ENCODE measurements at regions not wholly inside any gene's neighbourhood (a gene's known extent, or its start where the extent isn't known, plus 50 kb on each side); places are given as distances from the start of the nearest gene placed in this dataset.
"Not testable (repeated sequence)": the region's sequence is repeated elsewhere in the genome, so short reads cannot be mapped to it uniquely, and the experiment has no call there.

GRCh38 chr6:134642279-134642678 lies 307.6 kb downstream of the ALDH8A1 start:
- Mint-ChIP-seq H3K9me3 (no peaks in the 10 kb centered on the region), H3K4me1 (peaks cover 0 to 4% of the 10 kb centered on the region in 2 donors), H3K27me3 (ENCODE audit: low read depth in 3 of 3) (peaks cover 0 to 5% (median 0%) of the 10 kb centered on the region in 3 donors), H3K4me3 (no peak overlapping the region), H3K27ac (no peak overlapping the region), H3K36me3 (no peaks in the 10 kb centered on the region)
- no peak for DNase-seq

- Mint-ChIP-seq H3K36me3 (no peaks in the 10 kb centered on the region), H3K27me3 (ENCODE audit: low read depth in 3 of 3) (peaks cover 0 to 7% (median 0%) of the 10 kb centered on the region in 3 donors), H3K4me3 (no peak overlapping the region), H3K27ac (no peak overlapping the region), H3K9me3 (no peaks in the 10 kb centered on the region), H3K4me1 (peaks cover 0 to 4% of the 10 kb centered on the region in 2 donors)
- peak; percentile 62 to 70 (median 64) for DNase-seq
These were observed 308.9 kb downstream of the ALDH8A1 start for GRCh38 chr6:134640975-134641429.

DNA sequence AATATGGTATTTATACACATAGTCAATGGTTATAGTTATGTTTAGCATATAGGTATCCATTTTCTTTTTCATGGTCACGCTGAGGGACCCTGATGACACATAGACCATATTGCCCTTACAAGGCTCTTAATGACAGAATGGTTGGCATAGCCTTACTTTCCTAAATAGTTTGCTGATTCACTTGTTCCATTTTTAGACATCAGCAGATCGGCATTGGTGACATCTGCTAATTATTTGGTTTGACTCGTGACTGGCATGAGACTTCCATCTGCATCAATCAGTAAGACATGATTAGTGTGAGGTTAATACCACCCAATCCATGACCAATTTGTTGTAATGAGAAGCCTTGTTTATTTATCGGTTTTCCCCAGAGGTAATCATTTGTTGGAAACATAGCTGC lies 309.7 kb downstream of the ALDH8A1 start:
- DNase-seq = no peak
- Mint-ChIP-seq H3K36me3 (no peaks in the 10 kb centered on the region), H3K27ac (no peak overlapping the region), H3K27me3 (ENCODE audit: low read depth in 3 of 3) (peaks cover 0 to 7% (median 0%) of the 10 kb centered on the region in 3 donors), H3K9me3 (no peaks in the 10 kb centered on the region), H3K4me1 (peaks cover 0 to 4% of the 10 kb centered on the region in 2 donors), H3K4me3 (no peak overlapping the region)

DNA sequence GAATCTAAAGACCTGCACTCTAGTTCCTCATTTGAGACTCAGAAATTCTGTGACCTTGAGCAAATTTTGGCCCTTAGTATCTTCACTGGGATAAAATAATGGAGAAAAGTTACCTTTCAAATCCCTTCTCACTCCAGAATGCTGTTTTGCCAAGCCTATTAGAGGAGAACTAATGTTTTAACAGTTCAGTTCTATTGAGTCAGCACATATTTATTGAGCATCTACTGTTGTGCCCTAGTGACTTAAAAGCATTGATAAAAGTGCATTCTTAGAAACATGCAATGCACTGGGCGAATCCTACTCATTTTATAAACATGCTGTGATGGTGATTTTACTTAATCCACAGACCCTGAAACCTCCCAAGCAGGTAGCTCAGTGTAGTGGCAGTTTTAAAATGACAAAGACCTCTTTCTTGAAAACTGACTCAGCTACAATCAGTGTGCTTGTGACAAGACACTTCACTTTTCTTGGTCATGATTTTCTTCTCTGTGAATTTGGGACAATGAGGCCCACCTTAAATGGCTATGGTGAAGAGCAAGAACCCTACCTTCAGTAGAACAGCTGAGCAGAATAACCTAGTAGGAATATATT lies 312.0 kb downstream of the ALDH8A1 start:
- H3K9me3 Mint-ChIP-seq = no peaks in the 10 kb centered on the region
- no peaks in the 10 kb centered on the region for H3K36me3 Mint-ChIP-seq
- H3K27me3 Mint-ChIP-seq (ENCODE audit: low read depth in 3 of 3) = peaks cover 0 to 9% (median 4%) of the 10 kb centered on the region in 3 donors
- peaks cover 4 to 15% of the 10 kb centered on the region in 2 donors for H3K4me1 Mint-ChIP-seq
- H3K4me3 Mint-ChIP-seq = no peak overlapping the region
- DNase-seq = no peak
- no peak overlapping the region for H3K27ac Mint-ChIP-seq

GRCh38 chr6:134637282-134637681 lies 312.6 kb downstream of the ALDH8A1 start:
- no peak for DNase-seq
- H3K27me3 Mint-ChIP-seq (ENCODE audit: low read depth in 3 of 3) = peaks cover 0 to 9% (median 5%) of the 10 kb centered on the region in 3 donors
- H3K9me3 Mint-ChIP-seq = no peaks in the 10 kb centered on the region
- H3K36me3 Mint-ChIP-seq = no peaks in the 10 kb centered on the region
- H3K27ac Mint-ChIP-seq = no peak overlapping the region
- H3K4me3 Mint-ChIP-seq = no peak overlapping the region
- peaks cover 9 to 21% of the 10 kb centered on the region in 2 donors for H3K4me1 Mint-ChIP-seq

- Mint-ChIP-seq H3K4me1 (peaks cover 10 to 28% of the 10 kb centered on the region in 2 donors), H3K36me3 (no peaks in the 10 kb centered on the region), H3K4me3 (no peak overlapping the region), H3K27me3 (ENCODE audit: low read depth in 3 of 3) (peaks cover 0 to 5% (median 4%) of the 10 kb centered on the region in 3 donors), H3K27ac (peak overlapping the region in 1 of 6 donors; percentile 21), H3K9me3 (no peaks in the 10 kb centered on the region)
- DNase-seq = no peak
These were observed 313.6 kb downstream of the ALDH8A1 start for GRCh38 chr6:134636186-134636799.

DNA sequence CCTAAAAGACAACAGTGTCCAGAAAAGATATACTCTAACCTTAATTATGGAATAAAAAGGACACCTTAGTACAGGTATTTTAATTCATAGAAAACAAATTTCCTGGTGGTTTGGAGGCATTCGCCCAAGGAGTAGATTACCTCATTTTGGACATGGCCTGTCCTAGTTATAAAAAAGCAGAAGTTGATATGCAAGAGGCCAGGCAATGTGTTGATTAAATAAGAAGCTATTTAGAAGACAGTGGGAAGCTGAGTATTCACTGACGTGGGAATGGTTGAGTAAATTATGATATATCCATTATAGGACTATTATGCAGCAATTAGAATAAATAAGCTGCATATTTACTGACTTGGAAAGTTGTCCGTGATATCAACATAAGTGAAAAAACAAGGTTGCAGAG lies 314.9 kb downstream of the ALDH8A1 start:
- no peak for DNase-seq
- H3K9me3 Mint-ChIP-seq = no peaks in the 10 kb centered on the region
- H3K27me3 Mint-ChIP-seq (ENCODE audit: low read depth in 3 of 3) = peaks cover 3 to 5% (median 4%) of the 10 kb centered on the region in 3 donors
- H3K4me3 Mint-ChIP-seq = no peak overlapping the region
- H3K4me1 Mint-ChIP-seq = peaks cover 10 to 30% of the 10 kb centered on the region in 2 donors
- H3K27ac Mint-ChIP-seq = no peak overlapping the region
- no peaks in the 10 kb centered on the region for H3K36me3 Mint-ChIP-seq

DNA sequence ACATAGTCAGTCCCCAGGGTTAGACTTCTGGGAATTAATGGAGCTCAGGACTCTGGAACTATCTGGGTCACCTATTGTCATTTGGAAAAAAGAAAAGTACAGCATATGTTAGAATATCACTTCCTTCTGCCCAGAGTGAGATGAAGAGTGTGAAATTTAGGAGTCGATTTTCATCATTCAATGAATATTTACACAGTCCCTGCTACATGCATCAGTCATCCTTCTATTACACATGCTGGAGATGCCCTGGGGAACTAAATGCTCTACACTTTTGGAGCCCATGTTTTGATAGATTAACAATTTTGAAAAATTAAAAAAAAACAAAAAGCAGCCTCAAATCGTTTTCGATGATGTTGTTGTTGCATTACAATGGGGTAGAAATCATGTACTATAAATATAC lies 315.4 kb downstream of the ALDH8A1 start:
- Mint-ChIP-seq H3K9me3 (no peaks in the 10 kb centered on the region), H3K36me3 (no peaks in the 10 kb centered on the region), H3K27ac (no peak overlapping the region), H3K27me3 (ENCODE audit: low read depth in 3 of 3) (peaks cover 3 to 5% (median 4%) of the 10 kb centered on the region in 3 donors), H3K4me1 (peaks cover 10 to 30% of the 10 kb centered on the region in 2 donors), H3K4me3 (no peak overlapping the region)
- no peak for DNase-seq

DNA sequence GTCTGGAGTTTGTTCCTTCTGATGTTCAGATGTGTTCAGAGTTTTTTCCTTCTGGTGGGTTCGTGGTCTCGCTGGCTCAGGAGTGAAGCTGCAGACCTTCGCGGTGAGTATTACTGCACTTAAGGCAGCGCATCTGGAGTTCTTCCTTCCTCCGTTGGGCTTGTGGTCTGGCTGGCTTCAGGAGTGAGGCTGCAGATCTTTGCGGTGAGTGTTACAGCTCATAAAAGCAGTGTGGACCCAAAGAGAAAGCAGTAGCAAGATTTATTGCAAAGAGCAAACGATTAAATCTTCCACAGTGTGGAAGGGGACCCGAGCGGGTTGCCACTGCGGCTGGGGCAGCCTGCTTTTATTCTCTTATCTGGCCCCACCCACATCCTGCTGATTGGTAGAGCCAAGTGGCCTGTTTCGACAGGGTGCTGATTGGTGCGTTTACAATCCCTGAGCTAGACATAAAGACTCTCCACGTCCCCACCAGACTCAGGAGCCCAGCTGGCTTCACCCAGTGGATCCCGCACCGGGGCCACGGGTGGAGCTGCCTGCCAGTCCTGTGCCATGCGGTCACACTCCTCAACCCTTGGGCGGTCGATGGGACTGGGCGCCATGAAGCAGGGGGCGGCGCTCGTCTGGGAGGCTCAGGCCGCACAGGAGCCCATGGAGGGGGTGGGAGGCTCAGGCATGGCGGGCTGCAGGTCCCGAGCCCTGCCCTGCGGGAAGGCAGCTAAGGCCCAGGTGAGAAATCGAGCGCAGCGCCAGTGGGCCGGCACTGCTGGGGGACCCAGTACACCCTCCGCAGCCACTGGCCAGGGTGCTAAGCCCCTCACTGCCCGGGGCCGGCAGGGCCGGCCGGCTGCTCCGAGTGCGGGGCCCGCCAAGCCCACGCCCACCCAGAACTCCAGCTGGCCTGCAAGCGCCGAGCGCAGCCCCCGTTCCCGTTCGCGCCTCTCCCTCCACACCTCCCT lies 315.3 kb upstream of the SGK1 start:
- Mint-ChIP-seq H3K4me1 (peaks cover 10 to 30% of the 10 kb centered on the region in 2 donors), H3K4me3 (peak overlapping the region; percentile 77 to 83 (median 79)), H3K27ac (peak overlapping the region in 3 of 6 donors; percentile 7 to 46 (median 45))
- H3K9me3 Mint-ChIP-seq; H3K27me3 Mint-ChIP-seq (ENCODE audit: low read depth in 3 of 3); H3K36me3 Mint-ChIP-seq: not testable (repeated sequence)
- peak; percentile 21 to 28 (median 25) for DNase-seq

GRCh38 chr6:134632024-134632423 lies 314.1 kb upstream of the SGK1 start:
- Mint-ChIP-seq H3K27me3 (ENCODE audit: low read depth in 3 of 3) (peaks cover 3 to 5% (median 4%) of the 10 kb centered on the region in 3 donors), H3K9me3 (no peaks in the 10 kb centered on the region), H3K4me3 (peak overlapping the region in 1 of 5 donors; percentile 21), H3K27ac (peak overlapping the region in 1 of 6 donors; percentile 8), H3K4me1 (peaks cover 10 to 30% of the 10 kb centered on the region in 2 donors), H3K36me3 (no peaks in the 10 kb centered on the region)
- no peak for DNase-seq

DNA sequence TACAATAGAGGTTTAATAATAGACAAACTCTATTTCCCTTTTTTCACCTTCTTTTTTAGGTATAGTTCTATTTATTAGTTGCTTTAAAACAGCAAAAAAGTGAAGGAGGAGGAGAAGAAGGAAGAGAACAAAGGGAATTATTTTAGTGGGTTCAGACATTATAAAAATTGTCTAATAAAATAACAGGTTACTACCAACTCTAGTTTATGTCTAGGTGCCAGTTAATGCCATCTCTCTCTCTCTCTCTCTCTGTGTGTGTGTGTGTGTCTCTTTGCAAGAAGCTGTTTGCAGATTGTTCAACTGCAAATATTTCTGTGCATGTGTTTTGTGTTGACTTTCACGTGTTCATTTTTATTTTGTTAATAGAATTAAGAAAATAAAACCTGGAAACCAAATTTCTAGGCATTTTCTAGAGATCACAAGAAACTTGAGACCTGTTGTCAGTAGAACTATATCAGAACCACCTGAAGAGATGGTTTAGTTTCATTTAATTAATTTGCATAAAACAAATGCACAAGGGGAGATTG lies 313.5 kb upstream of the SGK1 start:
- Mint-ChIP-seq H3K36me3 (no peaks in the 10 kb centered on the region), H3K4me1 (peaks cover 10 to 30% of the 10 kb centered on the region in 2 donors), H3K27me3 (ENCODE audit: low read depth in 3 of 3) (peaks cover 3 to 5% (median 4%) of the 10 kb centered on the region in 3 donors), H3K27ac (no peak overlapping the region), H3K4me3 (no peak overlapping the region), H3K9me3 (no peaks in the 10 kb centered on the region)
- DNase-seq = no peak

- Mint-ChIP-seq H3K27ac (no peak overlapping the region), H3K27me3 (ENCODE audit: low read depth in 3 of 3) (peaks cover 2 to 5% (median 3%) of the 10 kb centered on the region in 3 donors), H3K4me3 (no peak overlapping the region), H3K9me3 (no peaks in the 10 kb centered on the region), H3K36me3 (no peaks in the 10 kb centered on the region), H3K4me1 (peaks cover 10 to 30% of the 10 kb centered on the region in 2 donors)
- DNase-seq = no peak
These were observed 312.7 kb upstream of the SGK1 start for GRCh38 chr6:134630508-134631121.

DNA sequence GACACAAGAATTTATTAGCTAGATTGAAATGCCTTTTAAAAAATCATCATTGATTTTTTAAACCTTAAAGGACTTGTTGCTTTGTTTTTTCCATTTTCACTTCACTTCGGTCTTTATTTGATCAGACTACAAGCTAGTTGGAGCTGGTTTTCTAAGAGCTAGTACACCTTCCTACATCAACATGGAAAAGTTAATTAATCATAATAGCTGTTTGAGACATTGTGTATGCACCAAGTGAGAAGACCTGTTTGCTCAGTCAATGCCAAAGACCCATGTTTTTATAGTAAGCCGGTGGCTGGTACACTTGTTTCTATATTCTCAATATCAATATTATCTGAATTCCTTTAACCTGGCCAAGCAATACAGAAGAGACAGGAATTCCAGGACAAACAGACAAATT lies 310.2 kb upstream of the SGK1 start:
- Mint-ChIP-seq H3K9me3 (no peaks in the 10 kb centered on the region), H3K4me3 (no peak overlapping the region), H3K27me3 (ENCODE audit: low read depth in 3 of 3) (peaks cover 3 to 7% (median 3%) of the 10 kb centered on the region in 3 donors), H3K4me1 (peaks cover 8 to 21% of the 10 kb centered on the region in 2 donors), H3K27ac (no peak overlapping the region), H3K36me3 (no peaks in the 10 kb centered on the region)
- no peak for DNase-seq
